SK-N-SH treated with all-trans-retinoic acid at 6 μM for 48 hours (cell line): ENCODE measurements at regions not wholly inside any gene's neighbourhood (a gene's known extent, or its start where the extent isn't known, plus 50 kb on each side); places are given as distances from the start of the nearest gene placed in this dataset.

Experiments
- ATAC-seq: fragments of 200-7000 bp; cut with Tn5 transposase; 3 replicates; pipeline ENCODE4 v1.9.1; 2020; ENCODE audit warnings: mild to moderate bottlenecking, moderate library complexity
- ARNTL ChIP-seq: fragments of 450-650 bp; formaldehyde crosslinking; IDR thresholded peaks from 2 replicates; pipeline ENCODE4 v1.5.0; 2020; ENCODE audit warnings: low read depth, mild to moderate bottlenecking, moderate library complexity, borderline replicate concordance
- BACH2 ChIP-seq: fragments of 250-450 bp; sonication (Bioruptor Pico); IDR thresholded peaks from 2 replicates; pipeline ENCODE4 v1.9.0; 2021; ENCODE audit warnings: mild to moderate bottlenecking, borderline replicate concordance
- CREB5 ChIP-seq: fragments of 250-450 bp; sonication (Bioruptor Pico); IDR thresholded peaks from 2 replicates; pipeline ENCODE4 v1.5.1; 2020; ENCODE audit warnings: low read depth, mild to moderate bottlenecking, moderate library complexity
- CSDC2 ChIP-seq: fragments of 250-450 bp; sonication (Bioruptor Pico); IDR thresholded peaks from 2 replicates; pipeline ENCODE4 v1.5.0; 2020; ENCODE audit warnings: mild to moderate bottlenecking, moderate library complexity
- CSRNP3 ChIP-seq: fragments of 250-450 bp; sonication (Bioruptor Pico); IDR thresholded peaks from 2 replicates; pipeline ENCODE4 v1.5.1; 2021; ENCODE audit warnings: mild to moderate bottlenecking, moderate library complexity
- ESRRG ChIP-seq: fragments of 250-450 bp; sonication (Bioruptor Pico); IDR thresholded peaks from 2 replicates; pipeline ENCODE4 v1.6.1; 2021; ENCODE audit warnings: mild to moderate bottlenecking
- GLIS3 ChIP-seq: fragments of 250-450 bp; sonication (Bioruptor Pico); IDR thresholded peaks from 2 replicates; pipeline ENCODE4 v1.5.0; 2020; ENCODE audit warnings: mild to moderate bottlenecking, moderate library complexity
- ISL1 ChIP-seq: fragments of 250-450 bp; sonication (Bioruptor Pico); IDR thresholded peaks from 2 replicates; pipeline ENCODE4 v2.1.2; 2022; ENCODE audit warnings: mild to moderate bottlenecking, moderate library complexity
- OSR1 ChIP-seq: fragments of 250-450 bp; sonication (Bioruptor Pico); IDR thresholded peaks from 2 replicates; pipeline ENCODE4 v1.8.0; 2022; ENCODE audit warnings: moderate library complexity, mild to moderate bottlenecking, inconsistent platforms
- PATZ1 ChIP-seq: fragments of 250-450 bp; sonication (Bioruptor Pico); IDR thresholded peaks from 2 replicates; pipeline ENCODE4 v1.8.0; 2020; ENCODE audit warnings: mild to moderate bottlenecking, moderate library complexity, borderline replicate concordance
- POU6F1 ChIP-seq: fragments of 250-450 bp; sonication (Bioruptor Pico); IDR thresholded peaks from 2 replicates; pipeline ENCODE4 v1.8.0; 2021; ENCODE audit warnings: low read depth, mild to moderate bottlenecking, moderate library complexity, borderline replicate concordance
- PPARA ChIP-seq: fragments of 250-450 bp; sonication (Bioruptor Pico); IDR thresholded peaks from 2 replicates; pipeline ENCODE4 v1.5.0; 2020; ENCODE audit warnings: mild to moderate bottlenecking, borderline replicate concordance
- RARB ChIP-seq: fragments of 250-450 bp; sonication (Bioruptor Pico); IDR thresholded peaks from 2 replicates; pipeline ENCODE4 v1.8.0; 2021; ENCODE audit warnings: mild to moderate bottlenecking, moderate library complexity
- SNAI2 ChIP-seq: fragments of 250-450 bp; sonication (Bioruptor Pico); IDR thresholded peaks from 2 replicates; pipeline ENCODE4 v1.5.0; 2020; ENCODE audit warnings: mild to moderate bottlenecking, moderate library complexity
- TCF4 ChIP-seq: fragments of 250-450 bp; sonication (Bioruptor Pico); IDR thresholded peaks from 2 replicates; pipeline ENCODE4 v1.8.0; 2021; ENCODE audit warnings: mild to moderate bottlenecking, moderate library complexity, borderline replicate concordance
- TOX ChIP-seq: fragments of 250-450 bp; sonication (Bioruptor Pico); IDR thresholded peaks from 2 replicates; pipeline ENCODE4 v1.8.0; 2021; ENCODE audit warnings: mild to moderate bottlenecking, moderate library complexity, borderline replicate concordance
- TSHZ2 ChIP-seq: fragments of 250-450 bp; sonication (Bioruptor Pico); IDR thresholded peaks from 2 replicates; pipeline ENCODE4 v1.5.0; 2020; ENCODE audit warnings: mild to moderate bottlenecking, moderate library complexity
- ZC3H10 ChIP-seq: fragments of 250-450 bp; sonication (Bioruptor Pico); IDR thresholded peaks from 2 replicates; pipeline ENCODE4 v1.5.1; 2021; ENCODE audit warnings: mild to moderate bottlenecking, moderate library complexity
- ZFP3 ChIP-seq: fragments of 250-450 bp; sonication (Bioruptor Pico); IDR thresholded peaks from 2 replicates; pipeline ENCODE4 v1.5.0; 2020; ENCODE audit warnings: mild to moderate bottlenecking, moderate library complexity
- ZFP30 ChIP-seq: fragments of 450-650 bp; formaldehyde crosslinking; IDR thresholded peaks from 2 replicates; pipeline ENCODE4 v1.5.0; 2022; ENCODE audit warnings: mild to moderate bottlenecking, moderate library complexity
- ZNF565 ChIP-seq: fragments of 450-650 bp; formaldehyde crosslinking; conservative IDR thresholded peaks from 2 replicates; pipeline ENCODE4 v1.5.0; 2020; ENCODE audit warnings: low read depth, mild to moderate bottlenecking, moderate library complexity
- ZNF70 ChIP-seq: fragments of 450-650 bp; formaldehyde crosslinking; IDR thresholded peaks from 2 replicates; pipeline ENCODE4 v1.5.0; 2020; ENCODE audit warnings: mild to moderate bottlenecking, moderate library complexity
- ZNF8 ChIP-seq: fragments of 450-650 bp; formaldehyde crosslinking; IDR thresholded peaks from 2 replicates; pipeline ENCODE4 v1.5.0; 2020; ENCODE audit warnings: mild to moderate bottlenecking, moderate library complexity

GRCh38 chr10:107340326-107340725 is 175.8 kb upstream of the SORCS1 start (continued):
- no peak for TF ChIP-seq CSDC2 (CRISPR knock-in tag)
- TF ChIP-seq ZC3H10 (CRISPR knock-in tag), result no peak
- no peak for TF ChIP-seq ZNF70
- no peak for TF ChIP-seq CSRNP3 (CRISPR knock-in tag)
- no peak for TF ChIP-seq ARNTL (CRISPR knock-in tag)
- TF ChIP-seq PPARA, result no peak
- no peak for TF ChIP-seq TCF4 (CRISPR knock-in tag)
- TF ChIP-seq ZFP3 (CRISPR knock-in tag), result no peak

GRCh38 chr10:107336061-107336460 is 171.6 kb upstream of the SORCS1 start:
- TF ChIP-seq ISL1 (CRISPR knock-in tag), result no peak
- no peak for TF ChIP-seq TCF4 (CRISPR knock-in tag)
- no peak for TF ChIP-seq ZNF565
- no peak for TF ChIP-seq BACH2 (CRISPR knock-in tag)
- no peak for TF ChIP-seq PPARA
- TF ChIP-seq ESRRG, result no peak
- TF ChIP-seq ZFP3 (CRISPR knock-in tag), result no peak
- TF ChIP-seq GLIS3 (CRISPR knock-in tag), result no peak
- TF ChIP-seq ZNF70, result no peak
- no peak for TF ChIP-seq ZFP30 (CRISPR knock-in tag)
- no peak for TF ChIP-seq TOX (CRISPR knock-in tag)
- no peak for TF ChIP-seq TSHZ2
- no peak for TF ChIP-seq ZC3H10 (CRISPR knock-in tag)
- TF ChIP-seq POU6F1 (CRISPR knock-in tag), result no peak
- TF ChIP-seq RARB (CRISPR knock-in tag), result no peak
- TF ChIP-seq ARNTL (CRISPR knock-in tag), result no peak
- no peak for TF ChIP-seq SNAI2
- no peak for TF ChIP-seq CSDC2 (CRISPR knock-in tag)
- ATAC-seq, result no peak

GRCh38 chr10:107317592-107317991 is 153.1 kb upstream of the SORCS1 start:
- no peak for ATAC-seq
- no peak for TF ChIP-seq RARB (CRISPR knock-in tag)
- TF ChIP-seq ZNF8 (CRISPR knock-in tag), result no peak
- TF ChIP-seq BACH2 (CRISPR knock-in tag), result no peak
- no peak for TF ChIP-seq PPARA
- TF ChIP-seq SNAI2, result no peak
- no peak for TF ChIP-seq OSR1 (CRISPR knock-in tag)
- TF ChIP-seq PATZ1 (CRISPR knock-in tag), result no peak
- no peak for TF ChIP-seq TSHZ2
- no peak for TF ChIP-seq ZNF565
- TF ChIP-seq TOX (CRISPR knock-in tag), result no peak
- TF ChIP-seq ESRRG, result no peak
- TF ChIP-seq CSRNP3 (CRISPR knock-in tag), result no peak
- no peak for TF ChIP-seq GLIS3 (CRISPR knock-in tag)
- no peak for TF ChIP-seq CREB5 (CRISPR knock-in tag)
- no peak for TF ChIP-seq ARNTL (CRISPR knock-in tag)
- TF ChIP-seq ISL1 (CRISPR knock-in tag), result no peak
- no peak for TF ChIP-seq TCF4 (CRISPR knock-in tag)
- no peak for TF ChIP-seq CSDC2 (CRISPR knock-in tag)
